ENCODE measurements at regions not wholly inside any gene's neighbourhood (a gene's known extent, or its start where the extent isn't known, plus 50 kb on each side); places are given as distances from the start of the nearest gene placed in this dataset.

- no peaks in the 10 kb centered on the region; a peak in 1 of 7 replicates for H3K36me3 Mint-ChIP-seq (ENCODE audit: insufficient read depth in 1 of 3, low read depth in 3 of 3)
- no peaks in the 10 kb centered on the region for H3K27me3 ChIP-seq (ENCODE audit: insufficient read depth, low read length)
- H3K9me3 Mint-ChIP-seq = peaks cover 2% of the 10 kb centered on the region in 2 experiments; a peak in 1 of 5 replicates
- H3K18ac ChIP-seq (ENCODE audit: insufficient read length, low read depth, low read length) = no peak overlapping the region
- no peak overlapping the region for H3K27ac ChIP-seq (ENCODE audit: insufficient read length, low read depth, low read length)
- no peaks in the 10 kb centered on the region for H3K79me1 ChIP-seq (ENCODE audit: insufficient read depth, low read depth, low read length, poor library complexity, severe bottlenecking)
- H2BK15ac ChIP-seq (ENCODE audit: low read depth, low read length) = no peak overlapping the region
- H4K20me1 ChIP-seq (ENCODE audit: control insufficient read depth, insufficient read depth, insufficient read length) = no peaks in the 10 kb centered on the region
- H2BK120ac ChIP-seq (ENCODE audit: low read depth, low read length, poor library complexity, severe bottlenecking) = no peak overlapping the region
- H3K4me3 Mint-ChIP-seq = no peak overlapping the region
- no peak overlapping the region for H3K27ac Mint-ChIP-seq
- H3K56ac ChIP-seq (ENCODE audit: insufficient read length, low read depth, low read length) = no peak overlapping the region
- no peak overlapping the region for H2BK5ac ChIP-seq (ENCODE audit: insufficient read length, low read length)
- no peak for DNase-seq
- H4K91ac ChIP-seq (ENCODE audit: insufficient read length, low read depth, low read length) = no peak overlapping the region
- no peak overlapping the region for H3K9ac ChIP-seq (ENCODE audit: extremely low read depth, insufficient read length, low read length)
- H3K4me1 ChIP-seq (ENCODE audit: insufficient read depth, low read length) = no peaks in the 10 kb centered on the region
- no peak for TF ChIP-seq CTCF (conservative IDR thresholded peaks at IDR 0.05)
- no peak overlapping the region for H3K23ac ChIP-seq (ENCODE audit: insufficient read length, low read depth, low read length)
- H3K4ac ChIP-seq (ENCODE audit: low read depth, low read length) = no peak overlapping the region
- peaks cover 5 to 8% of the 10 kb centered on the region in 2 experiments; a peak in 2 of 4 replicates for H3K4me1 Mint-ChIP-seq
- WGBS (ENCODE audit: extremely low coverage, insufficient read length, low lambda C conversion rate) = no CpG with 5 or more reads among the region's 8 CpGs
- no peak overlapping the region for H2BK12ac ChIP-seq (ENCODE audit: insufficient read length, low read depth, low read length)
- no peak overlapping the region for H2BK20ac ChIP-seq (ENCODE audit: low read depth, low read length, poor library complexity, severe bottlenecking)
- no peaks in the 10 kb centered on the region for H3K23me2 ChIP-seq (ENCODE audit: insufficient read length, low read depth, low read length, poor library complexity, severe bottlenecking)
- H3K27me3 Mint-ChIP-seq (ENCODE audit: low read depth) = peaks cover 4% of the 10 kb centered on the region
- H4K8ac ChIP-seq (replicated peaks; ENCODE audit: insufficient read length, low read depth, low read length) = no peak overlapping the region
- H3K4me2 ChIP-seq (ENCODE audit: insufficient read depth, insufficient read length, low read length) = no peak overlapping the region
- H2AK5ac ChIP-seq (ENCODE audit: insufficient read length, low read length) = no peak overlapping the region
- no peak overlapping the region for H2AFZ ChIP-seq (ENCODE audit: low read length)
- no peak overlapping the region for H4K5ac ChIP-seq (ENCODE audit: insufficient read length, low read depth, low read length)
- H3K9me3 ChIP-seq (ENCODE audit: control insufficient read depth, low read depth, low read length) = no peaks in the 10 kb centered on the region
- no peaks in the 10 kb centered on the region for H3K79me2 ChIP-seq (ENCODE audit: insufficient read depth, low read length)
- H3T11ph ChIP-seq (ENCODE audit: low read length) = no peak overlapping the region
- no peak overlapping the region for H3K14ac ChIP-seq (ENCODE audit: insufficient read depth, low read length)
Observed at GRCh38 chr19:28908941-28909340, 304.0 kb downstream of the UQCRFS1 start.
